Neural cell (in vitro differentiated cells): ENCODE measurements at regions not wholly inside any gene's neighbourhood (a gene's known extent, or its start where the extent isn't known, plus 50 kb on each side); places are given as distances from the start of the nearest gene placed in this dataset.

Source experiments
- EP300 ChIP-seq: fragments of 450-650 bp; conservative IDR thresholded peaks from 2 replicates; pipeline ENCODE4 v1.6.1; 2014; ENCODE audit warnings: antibody characterized with exemption, mild to moderate bottlenecking, moderate library complexity; ENCODE audit not compliant: poor library complexity, severe bottlenecking
- EZH2 ChIP-seq: fragments of 200-600, 300-800 bp; shearing (Covaris generic), sonication (generic); IDR thresholded peaks from 2 replicates; pipeline ENCODE4 v1.6.1; 2014; ENCODE audit warnings: antibody characterized with exemption, low read length, borderline replicate concordance, mild to moderate bottlenecking; ENCODE audit not compliant: insufficient read depth, poor library complexity, severe bottlenecking
- RAD21 ChIP-seq: fragments of 450-650 bp; conservative IDR thresholded peaks from 2 replicates; pipeline ENCODE4 v1.6.1; 2014; ENCODE audit warnings: antibody characterized with exemption, mild to moderate bottlenecking, moderate library complexity
- SMC3 ChIP-seq: fragments of 450-650 bp; conservative IDR thresholded peaks from 2 replicates; pipeline ENCODE4 v1.6.1; 2014; ENCODE audit warnings: antibody characterized with exemption, mild to moderate bottlenecking, moderate library complexity; ENCODE audit not compliant: poor library complexity
- TAF1 ChIP-seq: IDR thresholded peaks from 2 replicates; pipeline ENCODE4 v1.6.1; 2012; ENCODE audit warnings: low read depth
- TF ChIP-seq, protein P1 (sequence below): fragments of 450-650 bp; IDR thresholded peaks from 2 replicates; pipeline ENCODE4 v1.5.1; 2014; ENCODE audit warnings: antibody characterized with exemption, mild to moderate bottlenecking, moderate library complexity; ENCODE audit not compliant: poor library complexity, severe bottlenecking

- TF ChIP-seq EZH2: no peak
- TF ChIP-seq SMC3: no peak
- TF ChIP-seq EP300: no peak
- TF ChIP-seq, protein P1, sequence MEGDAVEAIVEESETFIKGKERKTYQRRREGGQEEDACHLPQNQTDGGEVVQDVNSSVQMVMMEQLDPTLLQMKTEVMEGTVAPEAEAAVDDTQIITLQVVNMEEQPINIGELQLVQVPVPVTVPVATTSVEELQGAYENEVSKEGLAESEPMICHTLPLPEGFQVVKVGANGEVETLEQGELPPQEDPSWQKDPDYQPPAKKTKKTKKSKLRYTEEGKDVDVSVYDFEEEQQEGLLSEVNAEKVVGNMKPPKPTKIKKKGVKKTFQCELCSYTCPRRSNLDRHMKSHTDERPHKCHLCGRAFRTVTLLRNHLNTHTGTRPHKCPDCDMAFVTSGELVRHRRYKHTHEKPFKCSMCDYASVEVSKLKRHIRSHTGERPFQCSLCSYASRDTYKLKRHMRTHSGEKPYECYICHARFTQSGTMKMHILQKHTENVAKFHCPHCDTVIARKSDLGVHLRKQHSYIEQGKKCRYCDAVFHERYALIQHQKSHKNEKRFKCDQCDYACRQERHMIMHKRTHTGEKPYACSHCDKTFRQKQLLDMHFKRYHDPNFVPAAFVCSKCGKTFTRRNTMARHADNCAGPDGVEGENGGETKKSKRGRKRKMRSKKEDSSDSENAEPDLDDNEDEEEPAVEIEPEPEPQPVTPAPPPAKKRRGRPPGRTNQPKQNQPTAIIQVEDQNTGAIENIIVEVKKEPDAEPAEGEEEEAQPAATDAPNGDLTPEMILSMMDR: no peak
- TF ChIP-seq TAF1: no peak
- TF ChIP-seq RAD21: no peak
These were observed 219.1 kb downstream of the CALCRL start for GRCh38 chr2:187228986-187229385.
